ENCODE measurements at regions not wholly inside any gene's neighbourhood (a gene's known extent, or its start where the extent isn't known, plus 50 kb on each side); places are given as distances from the start of the nearest gene placed in this dataset.

GRCh38 chr2:41803361-41803760 lies 244.5 kb upstream of the PKDCC start:
- TF ChIP-seq REST (IDR thresholded peaks at IDR 0.05) (no peak), JUNB (IDR thresholded peaks at IDR 0.05) (no peak), SREBF2 (IDR thresholded peaks at IDR 0.05) (no peak), RFX5 (IDR thresholded peaks at IDR 0.05) (no peak), EHF (CRISPR knock-in tag; IDR thresholded peaks at IDR 0.05) (no peak)
- ChIA-PET CTCF (no interaction called here), POLR2A (no interaction called here)
- Histone ChIP-seq H3K4me2 (no peak overlapping the region), H3K4me3 (no peak overlapping the region), H3K4me1 (no peaks in the 10 kb centered on the region), H3K27ac (no peak overlapping the region), H3K9me3 (peaks cover 34% of the 10 kb centered on the region)
- FAIRE-seq = no peak
- no peak for ATAC-seq
- DNase-seq (ENCODE audit: low read depth in 1 of 2, low spot score in 1 of 2) = no peak
- WGBS (ENCODE audit: missing lambda C conversion rate) = 26% methylated on average over 1 of the region's 1 CpG

- TF ChIP-seq ESRRA (IDR thresholded peaks at IDR 0.05; ENCODE audit: borderline replicate concordance, low read length) (no peak), CTCF (IDR thresholded peaks at IDR 0.05) (peak; percentile 64), RAD21 (conservative IDR thresholded peaks at IDR 0.05 in 1 of 2, IDR thresholded peaks at IDR 0.05 in 1 of 2) (peak; percentile 76 to 80), SMC3 (IDR thresholded peaks at IDR 0.05) (peak; percentile 69), HMGXB4 (CRISPR knock-in tag; IDR thresholded peaks at IDR 0.05; ENCODE audit: borderline replicate concordance) (no peak), USF2 (IDR thresholded peaks at IDR 0.05) (no peak)
- DNase-seq (ENCODE audit: low read depth in 1 of 2, low spot score in 1 of 2) (peak in 1 of 2 experiments; percentile 64), ATAC-seq (peak; percentile 56 to 66; a peak in 2 of 6 replicates), FAIRE-seq (peak; percentile 28)
- ChIA-PET CTCF (interaction anchor here (0.6 to 1.4 kb wide), 8 partner anchors 8 to 64 kb away, joined by 3 to 5 read pairs (median 3); no protein-coding TSS in a partner anchor), POLR2A (no interaction called here)
- Histone ChIP-seq H3K4me1 (no peaks in the 10 kb centered on the region), H3K4me2 (no peak overlapping the region), H3K4me3 (no peak overlapping the region), H3K9me3 (peaks cover 15% of the 10 kb centered on the region), H3K27ac (no peak overlapping the region)
- 71% methylated on average over 2 of the region's 2 CpGs for WGBS (ENCODE audit: missing lambda C conversion rate)
Measured at GRCh38 chr2:41806286-41806685, 241.5 kb upstream of the PKDCC start.

- ChIA-PET CTCF (interaction anchor here (0.6 to 1.9 kb wide), 2 partner anchors 265 to 488 kb away, joined by 3 to 6 read pairs; no protein-coding TSS in a partner anchor), POLR2A (no interaction called here)
- Histone ChIP-seq H3K9me3 (peaks cover 20% of the 10 kb centered on the region; the same call in 1 of the 3 replicates), H3K4me1 (peaks cover 4% of the 10 kb centered on the region), H3K27ac (no peak overlapping the region), H3K4me3 (no peak overlapping the region), H3K4me2 (no peak overlapping the region)
- 43% methylated on average over 2 of the region's 2 CpGs for WGBS (ENCODE audit: missing lambda C conversion rate)
- FAIRE-seq (peak; percentile 23), ATAC-seq (no peak), DNase-seq (ENCODE audit: low read depth in 1 of 2, low spot score in 1 of 2) (no peak)
- TF ChIP-seq ESRRA (IDR thresholded peaks at IDR 0.05; ENCODE audit: borderline replicate concordance, low read length) (no peak), REST (IDR thresholded peaks at IDR 0.05) (no peak), CHD4 (IDR thresholded peaks at IDR 0.05; ENCODE audit: borderline replicate concordance) (no peak), PBX3 (IDR thresholded peaks at IDR 0.05) (no peak), MAFK (IDR thresholded peaks at IDR 0.05; ENCODE audit: partially characterized antibody) (no peak), KDM1A (IDR thresholded peaks at IDR 0.05; ENCODE audit: low read depth) (no peak), ZSCAN20 (CRISPR knock-in tag; IDR thresholded peaks at IDR 0.05) (no peak), FOSL2 (IDR thresholded peaks at IDR 0.05) (no peak), FOSL2 (CRISPR knock-in tag; IDR thresholded peaks at IDR 0.05) (no peak), RCOR1 (IDR thresholded peaks at IDR 0.05; ENCODE audit: low read depth, low read length) (no peak), EHF (CRISPR knock-in tag; IDR thresholded peaks at IDR 0.05) (no peak), HES2 (IDR thresholded peaks at IDR 0.05) (no peak)
Measured at GRCh38 chr2:41821167-41821566, 226.7 kb upstream of the PKDCC start.

Measured in A549 (cell line).